ENCODE measurements at regions not wholly inside any gene's neighbourhood (a gene's known extent, or its start where the extent isn't known, plus 50 kb on each side); places are given as distances from the start of the nearest gene placed in this dataset.
A peak's percentile ranks its signal among the peaks of the same experiment; 100 is the strongest.

DNA sequence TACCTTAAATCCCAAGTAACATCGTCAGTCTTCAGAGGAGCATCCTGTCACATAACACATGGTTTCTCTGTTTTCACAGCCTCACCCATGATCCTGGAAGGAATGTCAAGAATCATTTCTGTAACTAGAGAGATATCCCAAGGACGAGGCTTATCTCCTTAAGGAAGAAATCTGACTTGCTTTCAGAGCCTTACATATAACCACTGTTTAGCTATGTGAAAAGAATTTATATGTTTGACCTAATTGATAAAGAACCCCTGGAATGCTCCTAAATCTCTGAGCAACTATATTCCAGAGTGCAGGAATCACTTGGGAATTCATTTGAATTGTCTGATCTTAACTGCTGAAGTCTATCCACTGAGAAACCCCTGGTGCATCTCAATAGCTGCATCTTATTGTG lies 243.1 kb downstream of the ALDH8A1 start:
- no peak for DNase-seq

DNA sequence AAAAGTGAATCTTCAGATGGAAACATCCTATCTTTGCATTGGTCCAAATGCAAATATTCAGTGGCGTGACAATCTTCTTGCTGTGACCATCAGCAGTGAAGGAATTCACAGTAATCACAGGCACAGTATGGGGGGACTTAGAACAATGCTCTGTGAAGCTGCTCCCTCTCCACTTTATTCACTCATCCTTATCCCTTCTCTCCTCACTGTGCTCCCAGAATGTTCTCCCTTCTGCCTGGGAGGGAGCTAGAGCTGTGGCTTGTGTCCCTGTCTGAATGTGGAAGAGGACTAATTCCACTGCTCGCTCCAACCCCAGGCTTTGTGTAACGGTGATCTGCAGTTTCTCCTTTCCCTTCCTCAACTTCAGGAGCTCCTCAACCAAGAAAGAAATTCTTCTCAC lies 243.7 kb downstream of the ALDH8A1 start:
- DNase-seq, result no peak

DNA sequence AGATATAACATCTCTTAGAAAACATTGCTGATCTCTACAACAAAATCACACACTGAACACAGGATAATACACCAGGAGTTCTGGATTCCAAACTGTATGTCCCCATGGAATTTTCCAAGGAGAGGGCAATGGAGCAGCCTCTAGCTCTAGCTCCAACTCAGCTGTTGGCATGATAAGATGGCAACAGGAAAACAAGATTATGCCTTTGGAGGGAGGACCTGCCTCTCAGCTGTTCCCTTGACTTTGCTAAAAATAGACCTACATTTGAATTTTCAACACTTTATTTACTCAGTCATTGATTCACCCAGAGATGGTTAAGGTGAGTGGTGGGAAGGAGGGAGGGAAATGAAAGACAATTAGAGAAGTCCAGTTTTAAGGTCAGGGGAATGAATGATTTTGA lies 246.7 kb downstream of the ALDH8A1 start:
- DNase-seq, result peak; percentile 24 to 37

DNA sequence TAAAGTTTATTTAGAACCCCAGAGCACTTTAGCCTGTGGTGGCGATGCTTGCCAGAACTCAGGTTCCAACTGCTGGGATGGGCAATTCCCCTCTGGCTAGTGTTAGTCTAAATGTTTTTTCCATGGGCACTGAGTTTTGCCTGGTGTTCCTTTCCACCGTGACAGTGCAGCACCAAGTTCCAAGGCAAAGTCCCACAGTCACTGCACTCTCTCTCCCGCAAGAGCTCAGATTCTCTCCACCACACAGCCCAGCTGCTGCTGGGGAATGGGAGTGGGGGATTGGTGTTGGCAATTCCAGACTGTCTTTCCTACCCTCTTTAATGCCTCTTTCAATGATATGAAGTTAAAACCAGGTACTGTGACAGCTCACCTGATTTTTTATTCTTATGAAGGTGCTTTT lies 247.6 kb downstream of the ALDH8A1 start:
- DNase-seq, result no peak

DNA sequence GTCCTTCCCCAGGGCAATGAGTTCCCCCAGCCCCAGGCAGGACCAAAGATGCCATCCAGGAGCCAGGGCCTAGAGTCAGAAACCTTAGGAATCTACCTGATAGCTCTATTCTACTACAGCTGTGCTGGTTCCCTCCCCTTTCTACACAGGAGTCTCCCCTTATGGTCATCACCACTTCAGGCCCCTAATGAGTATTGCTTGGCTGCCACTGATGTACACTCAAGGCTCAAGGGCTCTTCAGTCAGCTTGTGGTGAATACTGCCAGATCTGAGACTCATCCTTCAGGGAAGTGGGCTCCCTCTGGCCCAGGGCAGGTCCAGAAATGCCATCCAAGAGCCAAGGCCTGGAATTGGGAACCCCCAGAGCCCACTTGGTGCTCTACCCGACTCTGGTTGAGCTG lies 248.6 kb downstream of the ALDH8A1 start:
- DNase-seq, result no peak

DNA sequence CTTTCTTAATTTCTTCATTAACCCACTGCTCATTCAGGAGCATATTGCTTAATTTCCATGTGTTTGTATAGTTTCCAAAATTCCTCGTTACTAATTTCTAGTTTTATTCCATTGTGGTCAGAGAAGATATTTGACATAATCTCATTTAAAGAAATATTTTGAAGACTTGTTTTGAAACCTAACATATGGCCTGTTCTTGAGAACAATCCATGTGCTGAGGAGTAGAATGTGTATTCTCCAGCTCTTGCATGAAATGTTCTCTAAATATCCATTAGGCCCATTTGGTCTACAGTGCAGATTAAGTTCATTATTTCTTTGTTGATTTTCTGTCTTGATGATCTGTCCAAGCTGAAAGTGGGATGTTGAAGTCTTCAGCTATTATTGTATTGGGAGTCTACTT lies 251.7 kb downstream of the ALDH8A1 start:
- no peak for DNase-seq

DNA sequence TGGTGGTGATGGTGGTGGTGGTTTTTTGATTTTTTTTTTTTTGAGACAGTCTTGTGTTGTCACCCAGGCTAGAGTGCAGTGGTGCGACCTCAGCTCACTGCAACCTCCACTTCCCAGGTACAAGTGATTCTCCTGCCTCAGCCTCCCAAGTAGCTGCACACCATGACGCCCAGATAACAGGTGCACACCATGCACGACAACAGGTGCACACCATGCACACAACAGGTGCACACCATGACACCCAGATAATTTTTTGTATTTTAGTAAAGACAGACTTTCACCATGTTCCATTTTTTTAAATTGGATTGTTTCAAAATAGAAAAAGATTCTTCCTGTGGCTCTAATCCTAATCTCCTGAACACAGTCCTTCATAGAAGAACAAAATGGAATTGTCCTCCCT lies 257.9 kb downstream of the ALDH8A1 start:
- DNase-seq, result no peak

DNA sequence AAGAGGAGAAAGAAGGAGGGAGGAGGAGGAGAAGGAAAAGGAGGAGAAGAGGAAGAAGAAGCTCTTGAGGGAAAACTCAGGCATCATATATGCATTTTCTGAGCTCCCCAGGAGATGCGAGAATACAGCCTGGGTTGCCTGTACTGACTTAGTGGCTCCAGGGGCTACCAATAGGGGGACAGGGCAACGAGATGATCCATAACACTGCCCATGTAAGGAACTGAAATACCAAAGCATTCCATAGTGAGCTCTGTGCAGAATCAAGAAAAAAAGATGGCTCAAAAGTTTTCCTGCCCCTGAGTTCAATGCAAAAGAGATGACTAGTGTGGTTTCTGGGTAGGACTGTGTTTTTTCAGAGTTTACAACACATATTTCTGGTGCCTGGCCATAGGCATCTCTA lies 258.7 kb downstream of the ALDH8A1 start:
- no peak for DNase-seq

DNA sequence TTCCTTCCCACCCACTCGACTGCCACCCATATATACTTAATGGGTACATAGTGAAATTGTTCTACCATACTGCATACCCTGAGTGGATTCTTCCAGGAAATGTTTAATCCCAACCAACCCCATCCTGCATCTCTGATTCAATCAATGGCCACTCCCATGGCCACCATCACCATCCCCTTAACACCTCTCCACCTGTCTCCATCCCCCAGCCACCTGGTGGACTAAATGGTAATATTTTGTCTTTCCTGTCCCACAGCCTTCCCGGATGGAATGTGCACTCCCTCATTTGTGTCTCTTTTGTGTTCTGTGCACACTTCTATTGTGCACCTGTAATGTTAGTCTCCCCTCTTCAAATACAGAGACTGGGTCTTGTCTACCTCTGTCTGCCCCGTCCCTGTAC lies 259.9 kb downstream of the ALDH8A1 start:
- no peak for DNase-seq

DNA sequence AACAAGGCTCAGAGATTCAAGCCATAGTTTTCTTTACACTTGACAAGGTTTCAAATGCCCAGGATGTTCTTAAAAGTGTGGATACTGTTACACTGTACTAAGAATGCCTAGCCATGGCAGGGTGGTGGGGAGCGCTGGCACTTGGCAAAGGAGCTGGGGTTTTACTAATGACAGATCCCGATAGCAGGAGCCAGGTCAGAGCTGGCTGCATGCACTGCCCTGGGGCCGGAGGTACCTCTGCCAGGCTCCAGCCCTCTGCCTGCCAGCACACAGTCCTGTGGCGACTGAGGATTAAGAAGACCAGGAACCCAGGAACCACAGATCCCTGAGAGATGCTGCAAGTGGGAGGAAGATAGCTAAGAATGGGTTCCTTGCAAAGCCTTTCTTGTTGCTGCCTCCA lies 260.3 kb downstream of the ALDH8A1 start:
- no peak for DNase-seq

DNA sequence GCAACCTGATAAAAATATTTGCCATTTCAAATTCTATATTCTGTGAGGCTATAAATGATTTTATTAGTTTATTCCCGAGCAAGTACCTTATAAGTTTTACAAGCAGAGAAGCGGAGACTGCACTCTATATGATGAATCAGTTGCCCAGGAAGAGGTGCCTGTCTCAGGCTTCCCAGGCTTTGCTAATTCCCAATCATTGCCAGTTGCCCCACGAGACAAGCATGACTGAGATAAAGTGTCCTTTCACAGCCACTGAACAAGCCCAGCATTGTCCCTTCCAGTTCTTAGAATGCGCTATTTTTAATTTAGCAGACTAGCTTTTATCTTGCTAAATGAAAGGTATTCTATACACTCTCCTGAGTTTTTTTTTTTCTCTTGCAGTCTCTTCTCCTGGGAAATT lies 260.7 kb downstream of the ALDH8A1 start:
- DNase-seq, result no peak

DNA sequence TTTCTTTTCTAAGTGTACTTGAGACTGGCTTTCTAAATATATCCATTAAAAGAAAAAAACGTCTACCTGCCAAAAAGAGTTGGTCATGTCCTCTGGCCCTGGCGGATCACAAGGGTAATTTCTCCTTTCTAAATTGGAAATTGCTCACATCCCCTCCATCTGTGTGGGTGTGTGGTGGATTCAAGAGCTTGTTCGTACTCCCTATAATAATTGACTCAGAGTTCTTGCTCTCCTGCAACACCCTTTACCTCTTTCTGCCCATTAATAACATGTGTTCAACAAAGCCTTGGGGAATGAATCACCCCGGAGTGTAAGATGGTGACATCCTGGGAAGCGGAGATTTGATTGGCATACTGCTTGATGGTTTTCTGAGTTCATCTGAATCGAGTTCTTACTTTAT lies 263.8 kb downstream of the ALDH8A1 start:
- DNase-seq, result no peak

DNA sequence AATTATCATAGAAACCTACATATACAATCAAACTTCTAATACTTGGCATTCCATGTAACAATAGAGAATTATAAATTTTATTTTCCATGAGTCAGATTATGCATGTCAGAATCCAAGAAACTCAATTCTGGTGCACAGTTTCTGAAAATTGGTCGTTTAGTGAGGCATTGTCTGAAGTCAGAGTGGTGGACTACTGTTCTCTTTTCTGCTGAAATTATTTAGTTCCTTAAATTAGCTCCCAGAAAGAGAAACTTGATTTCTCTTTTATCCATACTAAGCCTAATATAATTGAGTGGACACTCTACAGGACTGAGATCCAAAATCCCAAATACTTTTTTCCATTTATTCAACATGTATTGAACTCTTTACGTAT lies 265.5 kb downstream of the ALDH8A1 start:
- no peak for DNase-seq

DNA sequence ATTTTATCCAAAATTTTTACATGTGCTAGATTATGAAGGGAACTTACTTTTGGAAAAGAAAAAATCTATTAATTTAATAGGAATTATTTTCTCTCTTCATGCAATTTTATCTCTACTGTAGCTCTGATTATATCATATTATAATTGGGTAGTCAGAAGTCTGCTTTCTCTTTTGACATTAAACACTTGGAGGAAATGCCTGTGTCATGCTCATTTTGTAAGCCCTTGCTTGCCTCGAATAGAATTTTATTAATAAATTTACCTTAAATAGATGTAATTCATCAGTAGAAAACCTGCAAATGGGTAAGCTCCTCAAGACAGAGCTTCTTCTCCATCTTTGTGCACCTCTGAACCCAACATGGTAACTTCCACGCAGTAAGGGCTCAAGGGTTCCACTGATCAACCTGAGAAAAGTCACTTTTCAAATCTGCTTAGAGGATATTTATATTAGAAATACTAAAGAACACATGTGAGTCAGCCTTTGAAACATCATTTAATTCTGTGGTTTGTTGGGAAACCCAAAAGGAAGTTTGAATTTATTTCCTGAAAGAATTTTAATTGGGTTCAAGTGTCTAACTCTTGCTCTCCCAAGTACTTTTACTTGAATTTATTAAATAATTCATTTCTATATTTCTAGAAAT lies 266.0 kb downstream of the ALDH8A1 start:
- DNase-seq, result no peak

DNA sequence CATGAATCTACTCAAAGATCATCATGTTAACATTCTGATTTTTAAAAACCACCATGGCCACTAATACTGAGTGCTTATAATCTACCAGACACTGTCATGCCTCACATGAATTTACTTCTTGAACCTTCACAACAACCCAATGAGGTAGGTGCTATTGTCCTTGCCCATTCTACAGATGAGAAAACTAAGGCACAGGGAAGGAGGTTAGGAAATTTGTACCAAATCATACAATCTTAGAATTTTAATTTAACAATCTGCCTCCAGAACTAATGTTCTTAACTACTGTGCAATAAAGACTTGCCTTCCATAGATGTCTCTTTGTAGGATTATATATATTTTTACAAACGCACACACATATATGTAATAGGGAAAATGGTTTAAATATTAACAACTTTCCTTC lies 269.5 kb downstream of the ALDH8A1 start:
- no peak for DNase-seq

DNA sequence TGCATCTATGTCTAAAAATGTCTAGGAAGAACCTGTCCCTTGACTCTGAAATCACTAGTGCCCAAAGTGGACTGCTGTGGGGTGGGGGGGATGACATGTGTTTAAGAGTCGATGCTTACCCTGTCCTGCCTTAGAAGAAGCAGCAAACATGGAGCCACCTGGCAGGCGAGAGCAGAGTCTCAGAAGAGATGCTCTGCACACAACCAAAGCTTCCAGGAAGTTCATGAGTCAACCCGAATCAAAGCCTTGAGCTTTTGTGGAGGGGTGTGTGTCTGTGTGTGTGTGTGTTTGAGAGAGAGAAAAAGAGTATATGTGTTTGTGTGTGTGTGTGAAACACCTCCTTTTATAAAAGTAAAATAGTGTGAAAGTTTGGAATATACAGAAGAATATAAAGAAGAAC lies 269.9 kb downstream of the ALDH8A1 start:
- DNase-seq, result no peak

DNA sequence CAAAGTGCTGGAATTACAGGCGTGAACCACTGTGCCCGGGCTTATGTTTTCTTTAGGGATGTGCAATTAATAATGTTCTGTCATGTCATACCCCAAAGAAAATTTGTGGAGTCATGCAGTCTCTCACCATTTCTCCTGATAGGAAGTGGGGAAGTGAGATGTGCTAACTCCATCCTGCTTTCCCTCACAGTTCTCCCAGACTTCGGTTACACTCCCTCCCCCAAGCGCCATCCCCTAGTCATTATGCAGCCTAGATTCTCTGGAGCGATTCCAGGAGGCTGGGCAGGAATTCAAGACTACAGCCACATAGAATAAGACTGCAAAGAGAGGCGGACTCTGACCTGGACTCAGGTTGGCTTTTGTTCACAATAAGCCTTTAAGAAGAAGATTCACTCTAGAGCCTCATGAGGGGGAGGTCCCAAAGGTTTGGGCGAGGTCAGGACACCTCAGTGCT lies 271.4 kb downstream of the ALDH8A1 start:
- no peak for DNase-seq

DNA sequence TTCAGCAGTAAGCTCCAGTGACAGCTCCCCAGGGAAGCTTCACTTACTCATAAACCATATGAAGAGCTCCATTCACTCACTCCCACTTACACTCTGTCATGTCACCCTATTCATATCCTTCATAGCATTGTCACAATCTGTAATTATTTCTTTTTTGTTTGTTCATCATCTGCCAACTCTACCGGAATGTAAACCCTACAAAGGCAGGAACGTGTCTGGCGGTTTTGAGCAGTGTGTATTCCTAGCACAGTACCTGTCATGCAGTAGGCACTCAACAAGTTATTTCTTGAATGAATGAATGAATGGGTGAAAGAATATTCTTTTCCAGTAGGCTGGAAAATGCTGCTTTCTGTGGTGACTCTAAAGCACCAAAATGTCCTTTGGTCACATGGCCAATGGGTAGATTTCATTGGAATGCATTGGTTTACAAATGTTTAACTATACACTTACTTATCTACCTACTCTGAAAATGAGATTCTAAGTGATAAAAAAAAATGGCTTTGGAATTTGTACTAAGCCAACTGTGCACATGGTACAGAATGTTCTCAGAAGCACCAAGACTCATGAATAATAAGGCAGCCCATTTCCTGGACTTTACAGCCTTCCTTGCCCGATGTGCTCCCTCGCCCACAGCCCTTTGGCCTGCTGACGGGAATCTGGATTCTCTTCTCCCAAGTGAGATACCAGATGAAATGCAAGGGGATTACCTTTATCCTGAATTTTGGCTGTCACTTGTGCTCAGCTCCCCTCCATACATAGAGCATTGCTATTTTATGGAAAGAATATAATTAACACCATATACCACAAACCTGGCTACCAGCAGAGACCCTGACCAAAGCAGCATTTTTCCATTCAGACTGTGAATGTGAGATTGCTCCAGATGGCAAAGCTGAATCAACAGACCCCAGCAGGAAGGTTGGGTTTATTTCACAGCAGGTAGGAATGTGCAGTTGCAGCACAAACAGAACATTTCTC lies 273.3 kb downstream of the ALDH8A1 start:
- no peak for DNase-seq

DNA sequence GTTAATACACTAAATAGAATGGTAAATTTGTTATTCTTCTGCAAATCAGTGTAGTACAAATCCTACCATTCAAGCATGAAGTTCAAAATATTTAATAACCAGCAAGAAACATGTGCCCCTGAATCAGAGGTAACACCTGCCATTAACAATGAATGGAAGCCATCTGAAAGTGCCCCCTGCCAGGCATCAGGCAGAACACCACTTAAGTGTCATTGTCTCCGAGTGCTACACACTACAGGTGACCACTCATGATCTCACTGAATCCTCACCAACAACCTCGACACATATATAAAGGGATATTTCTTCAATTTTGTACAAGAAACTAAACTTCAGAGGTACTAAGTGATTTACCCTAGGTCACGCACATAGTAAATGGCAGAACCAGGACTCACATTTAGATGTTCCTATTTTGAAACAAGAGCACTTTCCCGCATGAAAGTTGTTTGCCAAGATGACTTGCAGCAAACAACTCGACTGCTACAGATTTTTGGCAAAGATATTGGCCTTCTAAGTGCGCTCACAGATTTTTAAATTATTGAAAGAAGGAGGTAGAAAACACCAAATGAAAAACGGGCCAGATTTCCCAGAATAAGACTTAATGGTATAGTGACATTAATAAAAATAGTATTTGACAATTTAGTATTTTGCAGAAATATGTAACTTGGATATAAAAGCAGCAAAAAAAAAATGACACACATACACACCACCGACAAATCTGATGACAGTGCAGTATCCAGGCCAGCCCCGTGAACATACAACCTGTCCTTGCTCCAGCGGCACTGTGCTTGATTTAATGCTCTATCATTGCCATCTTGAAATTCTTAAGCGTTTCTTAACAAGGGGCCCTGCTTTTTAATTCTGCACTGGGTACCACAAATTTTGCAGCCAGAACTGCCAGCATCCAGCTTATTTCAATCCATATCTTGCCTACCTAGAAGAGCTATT lies 274.5 kb downstream of the ALDH8A1 start:
- no peak for DNase-seq

DNA sequence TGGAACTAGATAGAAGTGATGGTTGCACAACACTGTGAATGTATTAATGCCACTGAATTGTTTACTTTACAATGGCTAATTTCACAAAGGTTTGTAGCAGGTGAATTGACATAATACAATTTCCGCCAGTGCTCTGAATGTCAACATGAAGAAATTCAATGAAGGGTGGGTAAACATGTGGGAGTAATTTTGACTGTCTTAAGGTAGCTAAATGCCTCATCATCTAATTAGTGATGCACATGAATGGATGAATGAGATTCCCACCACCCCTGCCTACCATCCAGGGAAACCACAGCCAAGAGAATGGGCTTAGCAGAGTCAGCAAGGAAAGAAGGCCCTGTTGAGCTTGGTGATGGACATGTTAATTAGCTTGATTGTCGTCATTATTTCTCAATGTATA lies 275.3 kb downstream of the ALDH8A1 start:
- DNase-seq, result no peak

DNA sequence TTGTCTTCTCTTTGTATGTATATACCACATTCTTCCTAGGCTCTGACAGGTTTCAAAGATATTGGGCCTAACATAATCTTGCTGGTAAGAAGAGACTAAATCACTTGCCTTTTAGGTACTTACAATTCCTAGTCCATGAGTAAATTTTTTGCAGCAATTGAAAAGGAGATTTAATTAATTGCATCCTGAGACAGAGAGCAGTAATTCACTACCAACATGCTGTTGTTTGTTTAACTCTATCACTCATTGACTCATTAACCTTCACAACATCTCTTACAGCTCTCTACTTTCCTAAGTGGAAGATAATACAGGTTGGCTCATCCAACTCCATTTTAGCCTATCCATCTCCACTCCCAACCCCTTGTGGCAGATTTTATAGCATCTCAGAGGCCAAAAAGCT lies 280.4 kb downstream of the ALDH8A1 start:
- DNase-seq, result no peak

DNA sequence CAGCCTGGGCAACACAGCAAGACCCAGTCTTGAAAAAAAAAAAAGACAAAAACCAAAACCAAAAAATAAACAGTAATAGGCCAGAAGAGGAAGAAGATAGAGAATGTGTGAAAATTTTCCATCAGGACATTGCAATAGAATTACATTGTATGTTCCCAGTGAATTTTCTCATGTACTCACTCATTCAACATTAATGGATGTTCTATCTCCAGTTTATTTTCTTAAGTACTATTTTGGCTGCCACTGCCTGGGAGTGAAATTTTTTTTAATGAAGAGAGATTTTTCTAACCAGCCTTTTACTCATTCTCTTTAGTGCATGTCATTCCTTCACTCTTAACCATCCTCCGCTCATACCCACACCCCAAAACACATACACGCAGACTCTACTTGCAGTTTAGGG lies 282.8 kb downstream of the ALDH8A1 start:
- DNase-seq, result no peak

DNA sequence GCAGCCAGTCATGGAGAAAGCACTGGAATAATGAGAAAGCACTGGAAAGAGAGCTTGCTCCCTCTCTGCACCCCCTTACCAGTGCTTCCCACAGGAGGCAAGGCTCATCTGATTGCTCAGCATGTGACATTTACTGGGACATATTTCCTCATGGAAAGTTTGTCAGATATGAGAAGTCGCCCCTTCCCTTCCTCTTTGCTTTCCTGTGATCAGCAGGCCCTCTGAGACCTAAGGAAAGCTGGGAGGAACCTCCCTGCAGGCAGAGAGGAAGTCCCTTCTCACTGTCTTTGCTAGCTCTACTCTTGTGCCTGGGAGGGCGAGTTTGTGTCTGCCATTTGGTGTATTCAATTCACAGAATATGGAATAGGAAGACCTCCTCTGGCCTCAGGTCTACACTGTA lies 283.8 kb downstream of the ALDH8A1 start:
- DNase-seq, result no peak
